Keratinocyte (primary cell): ENCODE measurements at regions not wholly inside any gene's neighbourhood (a gene's known extent, or its start where the extent isn't known, plus 50 kb on each side); places are given as distances from the start of the nearest gene placed in this dataset.

ENCODE experiments used
- DNase-seq: peaks from one replicate; pipeline ENCODE4 v3.0.0-alpha.2; 2011; ENCODE audit warnings: low read depth, missing footprints, low spot score
- FAIRE-seq: peaks from 2 replicates; lab custom pipeline; 2011; peaks lifted over from hg19 to GRCh38; lab: Jason Lieb, UNC
- H2AFZ ChIP-seq: 2 replicates; pipeline ENCODE4 v1.6.0; 2012; ENCODE audit warnings: low read length, control low read depth, inconsistent platforms; ENCODE audit not compliant: control insufficient read depth
- H3K27ac ChIP-seq: 2 replicates; pipeline ENCODE4 v1.5.1; 2011; ENCODE audit warnings: low read length; ENCODE audit not compliant: control insufficient read depth, insufficient read depth
- H3K27me3 ChIP-seq: 3 replicates; pipeline ENCODE4 v1.6.0; 2011; ENCODE audit warnings: low read length; ENCODE audit not compliant: control insufficient read depth, insufficient read depth; ENCODE audit errors: extremely low read depth
- H3K36me3 ChIP-seq, 2 experiments: 2 replicates in 1 of 2; 3 replicates in 1 of 2; pipeline ENCODE4 v1.5.1; 2011; ENCODE audit warnings: low read length in 2 of 2, mild to moderate bottlenecking in 1 of 2; ENCODE audit not compliant: control insufficient read depth in 2 of 2, insufficient read depth in 2 of 2; ENCODE audit errors: extremely low read depth in 1 of 2
- H3K4me1 ChIP-seq: 3 replicates; pipeline ENCODE4 v1.5.1; 2011; ENCODE audit warnings: low read length; ENCODE audit not compliant: control insufficient read depth, insufficient read depth; ENCODE audit errors: extremely low read depth
- H3K4me2 ChIP-seq: 3 replicates; pipeline ENCODE4 v1.6.0; 2011; ENCODE audit warnings: low read depth, low read length; ENCODE audit not compliant: control insufficient read depth, insufficient read depth; ENCODE audit errors: extremely low read depth
- H3K4me3 ChIP-seq, 3 experiments: fragments of 200-600 bp in 1 of 3; sonication (generic) in 1 of 3; 2 replicates in 2 of 3; 3 replicates in 1 of 3; pipeline ENCODE4 v1.5.1; 2011 to 2016; ENCODE audit warnings: low read length in 3 of 3, mild to moderate bottlenecking in 3 of 3, control low read depth in 2 of 3, inconsistent platforms in 1 of 3, low read depth in 1 of 3, mixed read lengths in 1 of 3, mixed run types in 1 of 3, moderate library complexity in 1 of 3; ENCODE audit not compliant: control insufficient read depth in 2 of 3, insufficient read depth in 2 of 3; ENCODE audit errors: extremely low read depth in 1 of 3
- H3K79me2 ChIP-seq: 2 replicates; pipeline ENCODE4 v1.6.0; 2012; ENCODE audit warnings: low read length; ENCODE audit not compliant: control insufficient read depth, insufficient read depth
- H3K9ac ChIP-seq: 3 replicates; pipeline ENCODE4 v1.6.0; 2011; ENCODE audit warnings: low read length; ENCODE audit not compliant: control insufficient read depth, insufficient read depth; ENCODE audit errors: extremely low read depth
- H3K9me1 ChIP-seq: 3 replicates; pipeline ENCODE4 v1.6.0; 2011; ENCODE audit warnings: low read length; ENCODE audit not compliant: control insufficient read depth, insufficient read depth; ENCODE audit errors: extremely low read depth
- H3K9me3 ChIP-seq: 2 replicates; pipeline ENCODE4 v1.5.1; 2012; ENCODE audit warnings: low read depth, low read length; ENCODE audit not compliant: control insufficient read depth
- H4K20me1 ChIP-seq: 3 replicates; pipeline ENCODE4 v1.6.0; 2011; ENCODE audit warnings: low read length; ENCODE audit not compliant: control insufficient read depth, insufficient read depth; ENCODE audit errors: extremely low read depth
- EZH2 ChIP-seq: IDR thresholded peaks from one replicate; pipeline ENCODE4 v1.6.1; 2012; ENCODE audit warnings: inconsistent platforms, mild to moderate bottlenecking, low read length, moderate library complexity
- dilution Hi-C: fragments of 300-500 bp; cut with MboI; formaldehyde crosslinking; loops from one replicate; pipeline ENCODE4 v1.7.0; 2020; ENCODE audit warnings: low sequenced_read_pairs; ENCODE audit not compliant: extremely low pct_ligation_motif_present
- TF ChIP-seq, protein P1 (sequence below), 3 experiments: IDR thresholded peaks in 1 of 3; conservative IDR thresholded peaks in 1 of 3; optimal IDR thresholded peaks in 1 of 3; 2 replicates in 2 of 3; 3 replicates in 1 of 3; pipeline versions ENCODE3 to v1.5.1; 2011; ENCODE audit warnings: low read length in 3 of 3, mild to moderate bottlenecking in 3 of 3, moderate library complexity in 2 of 3, control low read depth in 1 of 3, inconsistent platforms in 1 of 3; ENCODE audit not compliant: insufficient read depth in 2 of 3; ENCODE audit errors: extremely low read depth in 1 of 3

DNA sequence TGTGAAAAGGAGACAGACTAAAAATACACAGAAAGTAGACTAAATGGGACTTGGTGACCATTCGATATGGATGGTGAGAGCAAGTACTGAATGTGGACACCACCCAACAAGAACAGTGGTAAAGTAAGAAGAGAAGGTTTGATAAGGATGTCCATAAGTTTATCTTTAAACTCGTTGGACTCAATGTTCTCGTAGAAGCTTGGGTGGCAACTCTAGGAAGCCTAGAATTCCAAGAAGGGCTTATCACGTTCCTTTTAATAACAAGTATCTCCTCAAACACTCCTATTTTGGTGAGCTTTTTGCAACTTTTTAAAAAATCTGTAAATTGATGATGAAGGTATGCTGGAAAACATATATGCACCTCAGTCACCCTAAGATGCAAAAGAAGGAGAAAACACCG is 108.6 kb upstream of the CDH6 start:
- no peak overlapping the region for H3K27ac ChIP-seq
- dilution Hi-C loops: no loop called here

DNA sequence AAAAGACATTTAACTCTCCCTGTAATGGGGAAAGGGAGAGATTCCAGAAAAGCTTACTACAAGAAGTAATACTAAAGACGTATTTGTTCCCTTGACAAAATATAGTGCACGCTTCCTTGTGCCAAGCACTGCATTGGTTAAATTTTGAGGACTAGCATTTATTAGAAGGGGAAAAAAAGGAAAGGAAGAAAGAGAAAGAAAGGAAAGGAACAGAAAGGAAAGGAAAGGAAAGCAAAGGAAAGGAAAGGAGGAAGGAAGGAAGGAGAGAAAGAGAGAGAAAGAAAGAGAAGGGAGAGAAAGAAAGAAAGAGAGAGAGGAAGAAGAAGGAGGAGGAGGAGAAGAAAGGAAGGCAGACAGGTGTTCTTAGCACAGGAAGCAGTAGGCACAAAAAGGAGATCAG is 110.1 kb upstream of the CDH6 start:
- no peaks in the 10 kb centered on the region for H3K36me3 ChIP-seq
- no peaks in the 10 kb centered on the region for H3K79me2 ChIP-seq
- H3K27me3 ChIP-seq: no peaks in the 10 kb centered on the region
- no peak overlapping the region for H3K4me3 ChIP-seq
- DNase-seq: no peak
- no peak overlapping the region for H3K4me2 ChIP-seq
- no peak for TF ChIP-seq EZH2
- TF ChIP-seq, protein P1, sequence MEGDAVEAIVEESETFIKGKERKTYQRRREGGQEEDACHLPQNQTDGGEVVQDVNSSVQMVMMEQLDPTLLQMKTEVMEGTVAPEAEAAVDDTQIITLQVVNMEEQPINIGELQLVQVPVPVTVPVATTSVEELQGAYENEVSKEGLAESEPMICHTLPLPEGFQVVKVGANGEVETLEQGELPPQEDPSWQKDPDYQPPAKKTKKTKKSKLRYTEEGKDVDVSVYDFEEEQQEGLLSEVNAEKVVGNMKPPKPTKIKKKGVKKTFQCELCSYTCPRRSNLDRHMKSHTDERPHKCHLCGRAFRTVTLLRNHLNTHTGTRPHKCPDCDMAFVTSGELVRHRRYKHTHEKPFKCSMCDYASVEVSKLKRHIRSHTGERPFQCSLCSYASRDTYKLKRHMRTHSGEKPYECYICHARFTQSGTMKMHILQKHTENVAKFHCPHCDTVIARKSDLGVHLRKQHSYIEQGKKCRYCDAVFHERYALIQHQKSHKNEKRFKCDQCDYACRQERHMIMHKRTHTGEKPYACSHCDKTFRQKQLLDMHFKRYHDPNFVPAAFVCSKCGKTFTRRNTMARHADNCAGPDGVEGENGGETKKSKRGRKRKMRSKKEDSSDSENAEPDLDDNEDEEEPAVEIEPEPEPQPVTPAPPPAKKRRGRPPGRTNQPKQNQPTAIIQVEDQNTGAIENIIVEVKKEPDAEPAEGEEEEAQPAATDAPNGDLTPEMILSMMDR (optimal IDR thresholded peaks at IDR 0.05 in 1 of 3, IDR thresholded peaks at IDR 0.05 in 1 of 3, conservative IDR thresholded peaks at IDR 0.05 in 1 of 3; ENCODE audit: extremely low read depth in 1 of 3, insufficient read depth in 2 of 3, low read length in 3 of 3): no peak
- dilution Hi-C loops: no loop called here
- no peak for FAIRE-seq
- H3K9me3 ChIP-seq: no peaks in the 10 kb centered on the region
- no peaks in the 10 kb centered on the region for H3K9me1 ChIP-seq
- H4K20me1 ChIP-seq: no peaks in the 10 kb centered on the region
- no peak overlapping the region for H2AFZ ChIP-seq
- no peak overlapping the region for H3K9ac ChIP-seq
- no peaks in the 10 kb centered on the region for H3K4me1 ChIP-seq
- no peak overlapping the region for H3K27ac ChIP-seq

More for the DNA sequence above, 108.6 kb upstream of the CDH6 start:
- H3K4me3 ChIP-seq: no peak overlapping the region
- no peaks in the 10 kb centered on the region for H3K4me1 ChIP-seq
- H4K20me1 ChIP-seq: no peaks in the 10 kb centered on the region
- no peaks in the 10 kb centered on the region for H3K9me1 ChIP-seq
- DNase-seq (no peak), FAIRE-seq (no peak)
- H3K9ac ChIP-seq: no peak overlapping the region
- H3K79me2 ChIP-seq: no peaks in the 10 kb centered on the region
- H3K4me2 ChIP-seq: no peak overlapping the region
- H3K36me3 ChIP-seq: no peaks in the 10 kb centered on the region
- no peaks in the 10 kb centered on the region for H3K9me3 ChIP-seq
- TF ChIP-seq EZH2: no peak
- TF ChIP-seq, protein P1 (optimal IDR thresholded peaks at IDR 0.05 in 1 of 3, IDR thresholded peaks at IDR 0.05 in 1 of 3, conservative IDR thresholded peaks at IDR 0.05 in 1 of 3; ENCODE audit: extremely low read depth in 1 of 3, insufficient read depth in 2 of 3, low read length in 3 of 3): no peak
- H3K27me3 ChIP-seq: no peaks in the 10 kb centered on the region
- no peak overlapping the region for H2AFZ ChIP-seq
